Choroid plexus epithelial cell (primary cell): ENCODE measurements at regions not wholly inside any gene's neighbourhood (a gene's known extent, or its start where the extent isn't known, plus 50 kb on each side); places are given as distances from the start of the nearest gene placed in this dataset.

Experiments used
- DNase-seq: peaks from one replicate; pipeline ENCODE4 v3.0.0-alpha.2; 2010; ENCODE audit warnings: low read depth
- H3K4me3 ChIP-seq: 2 replicates; pipeline ENCODE4 v1.5.1; 2011; ENCODE audit warnings: low read depth, mild to moderate bottlenecking, control low read depth, low read length, moderate library complexity
- TF ChIP-seq, protein P1 (sequence below): conservative IDR thresholded peaks from 2 replicates; pipeline ENCODE4 v1.5.1; 2011; ENCODE audit warnings: low read depth, mild to moderate bottlenecking, control low read depth, inconsistent platforms, low read length, moderate library complexity

DNA sequence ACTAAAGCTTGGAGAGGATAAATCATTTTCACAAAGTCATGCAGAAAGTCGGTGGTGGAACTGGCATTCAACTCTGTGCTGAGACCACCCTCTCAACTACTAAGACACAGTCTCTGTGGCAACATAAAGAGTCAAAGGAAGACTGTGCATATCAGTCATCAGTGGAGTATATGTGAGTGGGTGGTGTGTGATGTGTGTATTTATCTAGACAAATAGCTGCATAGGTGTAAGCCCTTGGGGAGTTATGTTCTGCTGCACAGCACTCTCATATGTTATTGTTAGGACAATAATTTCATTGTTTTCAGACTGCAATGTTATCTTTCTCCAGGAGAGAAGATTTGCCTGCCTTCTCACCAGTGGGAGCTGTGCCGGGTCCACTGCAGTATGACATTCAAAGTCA, 186.3 kb upstream of the HNRNPA3 start:
- no peak for DNase-seq
- no peak overlapping the region for H3K4me3 ChIP-seq
- TF ChIP-seq, protein P1, sequence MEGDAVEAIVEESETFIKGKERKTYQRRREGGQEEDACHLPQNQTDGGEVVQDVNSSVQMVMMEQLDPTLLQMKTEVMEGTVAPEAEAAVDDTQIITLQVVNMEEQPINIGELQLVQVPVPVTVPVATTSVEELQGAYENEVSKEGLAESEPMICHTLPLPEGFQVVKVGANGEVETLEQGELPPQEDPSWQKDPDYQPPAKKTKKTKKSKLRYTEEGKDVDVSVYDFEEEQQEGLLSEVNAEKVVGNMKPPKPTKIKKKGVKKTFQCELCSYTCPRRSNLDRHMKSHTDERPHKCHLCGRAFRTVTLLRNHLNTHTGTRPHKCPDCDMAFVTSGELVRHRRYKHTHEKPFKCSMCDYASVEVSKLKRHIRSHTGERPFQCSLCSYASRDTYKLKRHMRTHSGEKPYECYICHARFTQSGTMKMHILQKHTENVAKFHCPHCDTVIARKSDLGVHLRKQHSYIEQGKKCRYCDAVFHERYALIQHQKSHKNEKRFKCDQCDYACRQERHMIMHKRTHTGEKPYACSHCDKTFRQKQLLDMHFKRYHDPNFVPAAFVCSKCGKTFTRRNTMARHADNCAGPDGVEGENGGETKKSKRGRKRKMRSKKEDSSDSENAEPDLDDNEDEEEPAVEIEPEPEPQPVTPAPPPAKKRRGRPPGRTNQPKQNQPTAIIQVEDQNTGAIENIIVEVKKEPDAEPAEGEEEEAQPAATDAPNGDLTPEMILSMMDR = no peak

GRCh38 chr2:177026956-177027355, 185.6 kb upstream of the HNRNPA3 start:
- no peak for DNase-seq
- TF ChIP-seq, protein P1 = no peak
- no peak overlapping the region for H3K4me3 ChIP-seq

GRCh38 chr2:177028296-177028695, 184.3 kb upstream of the HNRNPA3 start:
- no peak overlapping the region for H3K4me3 ChIP-seq
- DNase-seq = no peak
- TF ChIP-seq, protein P1 = no peak

DNA sequence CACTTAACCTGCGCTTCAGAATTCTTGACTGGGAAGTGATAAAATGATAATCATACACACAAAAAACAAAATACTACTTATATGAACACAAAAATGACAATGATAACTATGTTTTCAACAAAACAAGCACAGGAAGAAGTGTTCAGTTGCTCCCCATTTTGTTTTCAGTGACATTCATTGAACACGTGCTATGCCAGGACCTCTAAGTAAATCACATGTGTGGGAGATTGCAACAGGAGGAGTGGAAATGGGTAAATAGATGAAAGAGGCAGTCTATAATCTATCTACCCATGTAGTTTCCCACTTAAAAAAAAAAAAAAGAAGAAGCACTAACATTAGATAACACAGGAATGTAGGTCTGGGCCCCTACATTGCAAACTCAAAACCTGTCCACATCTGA, 183.5 kb upstream of the HNRNPA3 start:
- TF ChIP-seq, protein P1 = no peak
- DNase-seq = no peak
- no peak overlapping the region for H3K4me3 ChIP-seq

- no peak overlapping the region for H3K4me3 ChIP-seq
- TF ChIP-seq, protein P1 = peak; percentile 5
- DNase-seq = no peak
Observed at GRCh38 chr2:177029501-177029900, 183.1 kb upstream of the HNRNPA3 start.

DNA sequence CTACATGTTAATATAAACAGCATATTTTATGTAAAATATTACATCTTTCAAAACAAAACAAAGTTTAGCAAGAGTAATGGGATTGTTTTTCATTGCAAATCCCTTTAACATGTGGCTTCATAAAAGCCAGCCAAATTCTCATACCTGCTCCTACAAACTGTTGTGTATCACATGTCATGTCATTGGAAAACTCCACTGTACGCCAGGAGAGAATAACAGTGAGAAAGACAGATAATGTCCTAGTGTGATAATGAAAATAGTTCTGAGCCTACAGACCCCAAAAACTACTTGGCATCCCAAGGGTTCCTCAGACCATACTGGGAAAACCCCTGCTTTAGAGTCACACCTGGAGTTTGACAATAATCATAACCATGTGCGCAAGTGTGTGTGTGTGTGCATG, 182.7 kb upstream of the HNRNPA3 start:
- TF ChIP-seq, protein P1 = no peak
- no peak for DNase-seq

GRCh38 chr2:177030451-177031105, 182.0 kb upstream of the HNRNPA3 start:
- H3K4me3 ChIP-seq = no peak overlapping the region
- DNase-seq = no peak
- TF ChIP-seq, protein P1 = no peak

More for the DNA sequence above, 182.7 kb upstream of the HNRNPA3 start:
- H3K4me3 ChIP-seq = no peak overlapping the region
